Lung microvascular endothelial cell (primary cell): ENCODE measurements at regions not wholly inside any gene's neighbourhood (a gene's known extent, or its start where the extent isn't known, plus 50 kb on each side); places are given as distances from the start of the nearest gene placed in this dataset.
A peak's percentile ranks its signal among the peaks of the same experiment; 100 is the strongest.

Experiments
- DNase-seq, 2 donors: peaks; one replicate each; pipeline versions ENCODE4 v3.0.0 to v3.0.0-alpha.2; 2010; ENCODE audit warnings: low read depth in 2 of 2

DNA sequence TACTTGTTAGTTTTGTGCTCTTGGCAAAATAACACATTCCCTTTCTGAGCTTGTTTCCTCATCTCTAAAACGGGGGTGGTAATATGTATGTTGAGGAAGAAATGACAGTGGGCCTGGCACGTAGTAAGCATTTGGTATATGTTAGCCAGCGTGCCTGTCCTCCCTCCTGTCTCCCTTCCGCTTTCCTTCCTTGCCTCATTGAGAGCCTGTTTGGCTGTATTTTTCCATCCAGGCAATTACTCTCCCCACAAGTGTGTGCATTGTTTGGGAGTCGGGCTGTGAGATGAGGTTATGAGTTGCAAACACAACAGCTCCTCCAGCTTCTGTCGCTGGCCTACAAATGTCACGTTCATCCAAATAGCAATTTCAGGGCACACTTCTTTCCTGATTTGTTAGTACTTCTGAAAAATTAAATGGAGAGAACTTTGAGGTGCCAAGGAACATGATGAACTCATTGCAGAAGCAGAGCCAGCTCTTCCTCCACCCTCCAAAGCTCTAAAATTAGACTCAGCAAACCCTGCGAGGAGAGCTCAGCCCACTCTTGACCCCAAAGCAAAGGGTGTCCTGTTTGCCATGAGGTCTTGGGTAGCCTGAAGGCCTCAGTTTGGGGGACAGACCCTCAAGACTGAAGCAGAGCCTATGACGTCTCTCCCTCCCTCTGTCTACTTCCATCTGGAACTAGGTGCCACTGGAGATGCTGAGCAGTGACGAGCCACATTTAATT is 50.7 kb upstream of the TOX2 start:
- DNase-seq, result no peak

DNA sequence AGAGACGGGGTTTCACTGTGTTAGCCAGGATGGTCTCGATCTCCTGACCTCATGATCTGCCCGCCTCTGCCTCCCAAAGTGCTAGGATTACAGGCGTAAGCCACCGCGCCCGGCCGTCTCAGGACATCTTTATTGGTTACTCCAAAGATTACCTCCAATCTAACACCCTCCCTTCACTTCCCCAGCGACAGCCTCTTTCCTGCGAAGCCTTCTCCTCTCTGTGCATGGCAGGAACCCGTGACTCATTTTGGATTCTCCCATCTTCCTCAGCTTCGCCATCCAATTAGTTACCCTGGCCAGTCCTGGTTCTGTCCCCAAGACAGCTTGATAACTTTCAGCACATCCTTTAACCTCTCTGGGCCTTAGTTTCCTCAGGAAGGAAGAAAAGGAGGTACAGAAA is 51.3 kb upstream of the TOX2 start:
- DNase-seq, result peak in 1 of 2 donors; percentile 66

DNA sequence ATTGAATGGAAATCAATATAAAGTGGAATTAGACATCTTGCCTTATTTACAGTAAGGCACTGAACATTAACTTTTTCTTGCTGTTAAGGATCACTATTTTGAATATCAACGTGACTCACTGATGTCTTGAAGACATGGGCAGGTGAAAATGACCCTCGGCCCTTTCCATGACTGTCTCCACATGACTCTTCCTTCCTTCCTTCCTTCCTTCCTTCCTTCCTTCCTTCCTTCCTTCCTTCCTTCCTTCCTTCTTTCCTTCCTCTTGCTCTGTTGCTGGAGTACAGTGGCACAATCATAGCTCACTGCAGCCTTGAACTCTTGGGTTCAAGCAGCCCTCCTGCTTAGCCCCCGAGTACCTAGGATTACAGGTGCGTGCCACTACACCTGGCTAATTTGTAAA is 52.2 kb upstream of the TOX2 start:
- DNase-seq, result no peak

DNA sequence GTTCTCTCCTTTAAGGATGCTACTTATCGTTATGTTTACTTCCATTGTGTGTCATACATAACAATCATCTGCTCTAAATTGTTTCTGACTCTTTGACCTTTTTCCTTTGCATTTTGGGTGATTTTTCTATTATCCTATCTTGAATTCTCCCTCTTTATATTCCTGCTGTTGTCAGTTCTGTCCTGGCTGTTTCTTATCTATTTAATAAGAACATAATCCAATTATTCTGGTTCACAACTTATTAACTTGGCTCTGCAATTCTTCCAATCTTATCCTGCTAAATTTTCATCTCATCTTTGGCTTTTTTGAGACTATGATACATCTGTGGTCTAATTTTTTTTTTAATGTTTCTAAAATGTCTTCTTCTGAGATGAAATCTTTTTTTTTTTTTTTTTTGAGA is 54.7 kb upstream of the TOX2 start:
- DNase-seq, result no peak

DNA sequence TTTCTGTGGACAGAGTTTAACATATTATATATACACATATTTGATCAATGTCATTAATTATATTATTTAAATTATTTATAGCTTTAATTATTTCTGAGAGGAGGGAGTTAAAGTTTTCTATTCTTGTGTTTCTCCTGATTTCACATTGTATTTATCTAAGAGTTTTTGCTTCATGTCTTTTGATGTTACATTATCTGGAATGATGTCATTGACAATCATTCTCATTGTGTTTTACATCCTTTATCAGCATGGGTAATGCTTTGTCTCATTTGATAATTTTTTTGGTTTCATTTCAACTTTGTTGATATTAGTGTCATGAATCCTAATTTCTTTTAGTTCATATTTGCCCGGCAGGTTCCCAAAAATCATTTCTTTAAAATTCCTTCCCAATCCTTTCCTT is 56.7 kb upstream of the TOX2 start:
- no peak for DNase-seq

DNA sequence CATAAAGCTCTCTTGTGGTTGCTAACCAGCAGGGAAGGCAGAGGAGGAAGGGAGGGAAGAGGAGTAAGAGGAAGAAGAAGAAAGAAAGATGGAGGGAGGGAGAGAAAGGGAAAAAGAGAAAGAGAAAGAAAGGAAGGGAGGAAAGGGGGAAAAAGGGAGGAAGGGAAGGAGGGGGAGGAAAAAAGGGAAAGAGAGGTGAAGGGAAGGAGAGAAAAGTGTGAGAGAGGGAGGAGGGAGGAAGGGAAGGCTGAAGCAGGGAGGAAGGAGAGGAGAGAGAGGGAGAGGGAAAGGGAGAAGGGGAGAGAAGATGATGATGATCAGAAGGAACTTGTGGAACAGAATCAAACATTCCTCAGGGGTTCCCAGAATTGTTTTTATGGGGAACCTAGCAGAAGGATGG is 57.5 kb upstream of the TOX2 start:
- DNase-seq, result no peak

DNA sequence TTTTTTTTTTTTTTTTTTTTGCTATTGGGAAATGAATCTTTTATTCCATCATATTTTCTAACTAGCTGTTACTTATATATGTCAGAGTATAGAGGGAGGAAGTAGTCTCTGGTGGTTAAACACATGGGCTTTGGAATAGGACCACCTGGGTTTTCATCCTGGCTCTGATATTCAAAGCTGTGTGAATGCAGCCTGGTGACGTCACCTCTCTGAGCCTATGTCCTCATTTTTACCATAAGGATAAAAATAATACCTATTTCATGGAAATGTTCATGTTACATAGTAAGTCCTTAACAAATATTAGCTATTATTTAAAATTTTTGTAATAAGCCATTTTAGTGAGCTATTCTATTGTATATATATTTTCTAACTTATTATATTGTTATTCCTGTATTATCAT is 58.8 kb upstream of the TOX2 start:
- DNase-seq, result no peak

DNA sequence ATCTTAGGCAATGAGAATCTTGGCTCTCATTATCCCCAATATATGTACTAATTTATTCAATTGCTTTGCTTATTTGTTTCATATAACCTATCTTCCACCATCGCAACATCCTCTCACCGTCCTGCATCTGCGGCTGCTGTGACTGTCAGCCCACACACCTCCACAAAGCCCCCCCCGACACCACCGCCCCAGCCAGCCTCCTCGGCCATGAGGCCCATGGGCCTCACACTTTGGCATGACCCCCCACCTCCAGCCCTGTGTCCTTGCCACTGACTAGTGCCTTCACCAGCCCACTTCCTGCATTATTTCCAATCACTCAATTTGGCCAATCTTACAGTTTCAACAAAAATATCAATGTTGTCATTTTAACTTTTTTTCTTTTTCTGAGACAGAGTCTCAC is 60.7 kb upstream of the TOX2 start:
- no peak for DNase-seq

DNA sequence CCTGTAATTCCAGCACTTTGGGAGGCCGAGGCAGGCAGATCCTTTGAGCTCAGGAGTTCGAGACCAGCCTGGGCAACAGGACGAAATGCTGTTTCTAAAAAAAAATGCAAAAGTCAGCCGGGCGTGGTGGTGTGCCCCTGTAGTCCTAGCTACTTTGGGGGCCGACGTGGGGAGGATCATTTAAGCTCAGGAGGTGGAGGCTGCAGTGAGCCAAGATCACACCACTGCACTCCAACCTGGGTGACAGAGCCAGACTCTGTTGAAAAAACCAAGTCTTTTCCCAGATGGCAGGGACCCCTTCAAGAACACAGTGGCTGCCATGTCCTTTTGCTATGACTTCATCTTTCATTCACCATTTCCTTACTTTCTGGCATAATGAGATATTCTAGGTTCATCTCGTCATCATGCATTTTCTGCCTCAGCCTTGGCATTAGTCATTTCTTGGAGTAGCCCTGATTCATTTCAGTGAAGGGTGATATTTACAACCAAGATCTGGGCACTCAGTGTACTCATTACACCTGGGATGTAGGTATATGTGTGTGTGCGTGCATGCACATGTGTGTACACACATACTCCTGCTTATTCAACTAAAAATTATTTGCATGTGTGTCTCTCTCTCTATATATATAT is 61.4 kb upstream of the TOX2 start:
- DNase-seq, result peak in 1 of 2 donors; percentile 44

DNA sequence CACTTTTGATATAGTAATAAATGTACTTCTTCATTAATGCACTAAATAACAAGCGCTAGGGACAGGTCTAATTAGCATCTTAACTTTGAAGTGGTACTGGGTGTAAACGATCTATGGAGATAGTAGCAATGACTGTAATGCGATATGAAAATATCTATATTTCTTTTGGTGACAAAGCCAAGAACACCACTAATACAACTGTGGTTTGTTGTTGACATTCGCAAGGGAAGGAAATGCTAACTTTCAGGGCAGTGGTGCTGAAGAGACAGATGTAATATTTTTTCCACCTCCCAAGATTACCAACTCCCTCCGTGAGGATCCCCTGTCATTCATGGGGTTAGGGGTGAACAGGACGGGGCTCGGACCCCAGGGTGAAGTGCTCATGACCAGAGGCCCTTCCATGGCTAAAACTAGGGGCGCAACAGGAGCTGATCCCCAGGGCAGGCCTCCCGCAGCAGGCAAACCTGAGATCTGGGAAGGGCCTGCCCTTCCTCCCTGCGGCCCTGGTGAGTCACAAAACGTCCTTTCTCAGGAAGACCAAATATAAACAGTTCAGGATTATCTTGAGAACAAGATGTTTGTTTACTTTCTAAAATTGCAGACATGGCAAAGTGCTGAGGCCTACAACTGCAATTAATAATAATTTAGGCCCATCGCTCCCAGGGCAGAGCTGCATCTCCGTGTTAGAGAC is 65.0 kb upstream of the TOX2 start:
- peak in 1 of 2 donors; percentile 89 for DNase-seq

DNA sequence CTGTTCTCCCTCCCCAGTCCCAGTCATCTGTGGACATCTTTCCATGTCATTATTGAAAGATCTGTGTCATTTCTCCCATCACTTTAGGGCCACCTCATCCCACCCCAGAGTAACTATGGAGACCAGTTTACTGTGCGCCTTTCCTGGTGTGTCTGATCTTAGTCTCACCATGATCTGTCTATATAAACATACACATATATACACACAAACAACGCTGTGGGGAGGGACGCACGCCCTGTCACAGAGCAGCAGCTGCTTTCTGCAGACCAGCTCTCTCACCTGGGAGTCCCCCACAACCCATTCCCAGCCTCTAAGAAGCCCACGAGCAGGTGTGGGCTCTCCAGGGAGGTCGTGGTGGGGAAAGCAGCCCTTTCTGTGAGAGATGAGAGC is 68.1 kb upstream of the TOX2 start:
- no peak for DNase-seq

DNA sequence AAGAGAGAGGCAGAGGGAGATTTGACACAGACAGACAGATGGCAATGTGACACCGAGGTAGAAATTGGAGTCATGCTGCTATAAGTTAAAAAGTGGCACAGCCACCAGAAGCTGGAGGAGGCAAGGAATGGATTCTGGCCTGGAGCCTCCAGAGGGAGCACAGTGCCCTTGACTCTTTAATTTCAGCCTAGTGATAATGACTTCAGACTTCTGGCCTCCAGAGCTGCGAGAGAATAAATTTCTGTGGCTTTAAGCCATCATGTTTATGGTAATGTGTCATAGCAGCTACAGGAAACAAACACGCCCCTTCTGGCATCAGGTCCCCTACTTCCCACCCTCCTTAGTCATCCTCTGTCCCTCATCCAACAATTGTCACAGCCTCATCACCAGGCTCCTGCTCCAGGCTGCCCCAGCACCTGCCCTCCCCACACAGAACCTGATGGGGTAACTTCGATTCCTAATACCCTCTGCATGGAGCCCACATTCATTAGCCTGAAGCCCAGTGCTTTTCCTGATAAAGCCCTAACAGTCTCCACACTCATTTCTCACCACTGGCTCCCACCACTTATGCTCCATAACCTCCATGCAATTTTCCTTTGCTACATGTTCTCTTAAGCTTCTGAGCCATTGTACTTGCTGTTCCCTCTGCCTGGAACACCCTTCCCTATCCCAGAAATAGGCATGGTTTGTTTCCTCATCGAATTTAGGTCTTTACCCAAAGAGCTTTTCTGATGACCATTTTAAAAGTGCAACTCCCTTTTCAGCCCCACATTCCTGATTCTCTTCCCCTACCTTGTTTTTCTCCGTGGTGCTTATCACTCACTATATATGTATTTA is 69.7 kb upstream of the TOX2 start:
- peak in 1 of 2 donors; percentile 93 for DNase-seq

DNA sequence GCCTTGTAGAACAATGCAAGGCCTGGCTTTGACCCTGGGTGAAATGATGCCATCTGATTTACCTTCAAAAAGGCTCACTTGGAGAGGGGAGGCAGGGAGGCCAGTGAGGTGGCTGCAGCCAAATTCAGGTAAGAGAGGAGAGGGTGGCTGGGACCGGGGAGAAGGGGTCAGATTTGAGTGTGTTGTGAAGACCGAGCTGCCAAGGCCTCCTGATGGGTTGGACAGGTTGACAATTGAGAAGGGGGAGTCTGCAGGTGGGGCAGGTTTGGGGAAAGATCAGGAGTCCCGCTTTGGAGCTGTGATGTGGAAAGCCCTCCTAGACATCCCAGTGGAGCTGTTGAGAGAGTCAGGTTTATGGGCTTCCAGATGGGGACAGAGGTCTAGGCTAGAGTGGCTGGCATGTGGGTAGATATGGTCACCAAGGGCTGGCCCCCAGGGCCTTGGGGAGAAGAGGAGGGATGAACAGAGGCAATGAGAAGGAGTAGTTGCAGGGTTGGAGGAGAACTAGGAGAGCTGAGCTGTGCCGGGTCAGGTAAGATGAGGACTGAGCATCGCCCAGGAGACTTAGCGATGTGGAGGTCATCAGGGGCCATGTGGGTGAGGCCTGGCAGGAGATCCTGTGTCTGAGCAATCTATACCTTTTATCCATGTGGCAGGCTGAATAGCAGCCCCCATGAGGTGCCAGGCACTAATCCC is 70.5 kb upstream of the TOX2 start:
- DNase-seq, result no peak

DNA sequence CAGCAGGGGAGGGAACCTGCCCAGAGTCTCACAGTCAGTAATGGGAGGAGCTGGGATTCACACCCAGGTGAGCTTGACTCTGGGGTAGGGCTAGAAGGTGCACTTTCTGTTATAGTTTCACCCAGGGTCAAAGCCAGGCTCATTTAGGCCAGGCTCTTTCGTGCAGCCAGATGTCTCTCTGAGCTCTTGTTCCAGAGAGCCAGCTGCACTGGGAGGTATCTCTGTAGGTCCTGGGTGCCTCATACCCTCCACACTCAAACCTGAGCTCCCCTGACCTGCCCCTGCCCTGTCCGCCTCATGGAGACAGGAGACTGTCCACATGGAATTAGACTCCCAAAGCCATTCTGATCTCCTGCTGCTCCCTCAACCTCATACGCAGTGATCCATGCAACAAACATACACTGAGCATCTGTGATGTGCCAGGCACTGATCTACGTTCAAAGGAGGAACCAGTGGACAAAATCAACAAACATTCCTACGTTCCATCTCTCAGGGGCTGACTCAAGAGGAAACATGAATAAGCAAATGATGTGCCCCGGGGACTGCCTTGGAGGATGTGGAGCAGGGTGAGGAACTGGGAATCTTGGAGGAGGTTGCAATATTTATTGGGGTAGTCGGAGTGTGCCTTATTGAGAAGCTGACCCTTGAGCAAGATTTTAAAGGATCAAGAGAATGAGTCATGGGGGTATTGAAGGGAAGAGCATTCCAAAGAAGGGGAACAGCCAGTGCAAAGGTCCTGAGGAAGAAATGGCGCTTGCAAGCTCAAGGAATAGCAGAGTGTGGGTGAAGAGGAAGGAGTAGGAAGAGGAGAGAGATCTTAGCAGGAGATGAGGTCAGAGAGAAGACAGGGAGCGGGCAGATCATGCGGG is 71.3 kb upstream of the TOX2 start:
- DNase-seq, result peak in 1 of 2 donors; percentile 91

DNA sequence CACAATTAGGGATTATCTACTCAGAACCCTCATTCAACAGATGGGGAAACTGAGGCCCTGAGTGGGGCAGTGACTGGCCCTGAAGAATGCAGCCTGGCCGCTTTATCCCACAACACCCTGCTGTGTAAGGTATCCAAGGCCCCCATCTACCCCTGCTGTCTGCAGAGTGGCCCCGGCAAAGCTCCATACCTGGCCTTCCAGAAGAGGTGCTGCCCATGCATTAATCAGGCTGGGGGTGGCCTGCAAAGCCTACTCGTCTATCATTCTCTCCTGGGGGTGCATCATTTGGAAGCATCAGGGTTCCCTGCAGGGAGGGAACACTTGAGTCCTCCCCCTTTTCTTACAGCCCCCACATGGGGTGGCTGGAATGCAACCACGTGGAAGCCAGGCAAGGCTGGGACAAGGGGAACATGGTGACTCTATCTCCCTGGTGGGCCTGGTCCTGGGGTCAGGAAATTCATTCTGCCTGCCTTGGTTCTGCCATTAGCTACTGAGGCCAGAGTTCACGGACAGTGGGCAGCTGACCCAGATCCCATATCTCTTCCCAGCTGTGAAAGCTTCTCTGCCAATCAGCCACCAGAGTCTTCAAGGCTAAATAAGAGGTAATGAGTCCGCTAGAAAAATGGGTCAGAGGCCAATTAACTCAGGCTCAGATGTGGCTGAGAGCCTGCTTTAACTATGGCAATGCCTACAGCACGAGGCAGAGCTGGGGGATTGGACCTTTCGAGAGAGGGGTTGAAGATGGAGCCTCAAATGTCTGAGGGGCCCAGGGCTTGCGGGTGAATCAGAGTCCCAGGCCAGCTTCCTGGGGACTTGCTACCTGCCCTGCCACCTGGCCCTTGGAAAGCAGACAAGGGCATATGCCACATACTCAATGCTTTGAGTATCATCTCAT is 72.3 kb upstream of the TOX2 start:
- DNase-seq, result no peak

DNA sequence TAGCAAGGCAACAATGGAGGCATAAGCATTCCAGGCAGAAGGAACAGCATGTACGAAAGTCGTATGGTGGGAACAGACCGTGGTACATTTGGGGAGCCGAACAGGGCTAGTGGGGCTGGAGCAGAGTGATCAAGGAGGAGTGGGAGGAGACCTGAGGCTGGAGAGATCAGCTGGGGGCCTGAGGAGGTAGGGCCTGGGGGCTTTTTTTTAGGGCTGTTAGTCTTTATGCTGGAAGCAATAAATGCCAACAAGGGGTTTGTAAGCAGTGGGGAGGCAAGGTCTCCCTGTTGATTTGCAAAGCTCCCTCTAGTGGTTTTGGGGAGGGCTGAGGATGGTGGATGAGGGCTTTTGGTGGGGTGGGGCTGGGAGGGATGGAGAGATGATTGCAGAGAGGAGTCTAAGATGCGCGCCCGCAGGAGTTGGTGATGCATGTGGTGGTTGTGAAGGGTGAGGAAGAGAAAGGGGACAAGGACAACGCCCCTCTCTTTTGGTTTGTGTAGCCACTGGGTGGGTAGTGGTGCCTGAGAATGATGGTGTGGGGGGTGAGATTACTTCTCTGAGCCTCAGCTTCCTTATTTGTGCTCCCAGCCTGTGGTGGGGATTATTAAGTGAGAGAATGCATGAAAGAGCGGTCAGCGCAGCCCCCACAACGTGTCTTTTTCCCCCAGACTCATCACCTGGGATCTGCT is 74.1 kb upstream of the TOX2 start:
- DNase-seq, result no peak

DNA sequence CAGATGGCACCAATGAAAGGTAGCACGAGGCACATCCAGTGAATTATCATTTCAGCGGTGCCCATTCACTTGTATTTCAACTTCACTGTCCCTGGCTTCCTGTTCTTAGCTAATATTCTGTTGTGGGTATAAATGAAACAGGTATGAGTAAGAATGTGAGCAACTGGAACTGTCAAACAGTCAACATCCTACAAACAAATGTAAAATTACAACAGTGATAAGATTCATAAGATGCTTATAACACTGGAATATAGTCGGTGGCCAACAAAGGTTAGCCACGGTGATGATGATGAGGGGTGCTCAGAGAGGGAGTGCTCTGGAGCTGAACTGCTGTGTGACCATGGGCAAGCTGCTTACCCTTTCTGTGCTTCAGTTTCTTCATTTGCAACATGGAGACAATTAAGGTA is 74.9 kb upstream of the TOX2 start:
- no peak for DNase-seq

DNA sequence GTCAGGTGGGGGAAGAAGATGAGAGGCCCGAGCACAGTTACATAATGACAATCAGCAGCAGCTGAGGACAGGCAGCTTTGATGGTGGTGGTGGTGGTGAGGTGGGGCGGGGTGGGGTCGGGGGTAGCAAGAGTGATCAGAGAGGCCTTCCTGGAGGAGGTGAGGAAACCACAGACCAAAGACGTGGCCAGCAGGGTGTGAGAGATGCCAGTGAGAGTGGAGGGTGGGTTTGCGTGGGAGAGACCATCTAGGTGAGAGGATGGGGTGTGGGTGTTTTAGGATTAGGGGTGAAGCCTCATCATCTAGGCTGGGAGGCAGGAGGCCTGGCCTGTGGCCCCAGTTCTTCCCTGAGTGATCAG is 76.0 kb upstream of the TOX2 start:
- no peak for DNase-seq
